Head of caudate nucleus (tissue), 42 donors: ENCODE measurements at regions not wholly inside any gene's neighbourhood (a gene's known extent, or its start where the extent isn't known, plus 50 kb on each side); places are given as distances from the start of the nearest gene placed in this dataset.
"Not testable (repeated sequence)": the region's sequence is repeated elsewhere in the genome, so short reads cannot be mapped to it uniquely, and the experiment has no call there.

Experiments used
- DNase-seq, 42 donors: peaks; one replicate each; pipeline versions ENCODE4 v3.0.0 to v3.0.0-alpha.2; 2020 to 2021; ENCODE audit warnings: mixed read lengths in 7 of 42
- intact Hi-C: fragments of 100-400 bp; cut with DNase I; formaldehyde crosslinking; loops from one replicate; pipeline ENCODE4 v1.15.0; 2022

GRCh38 chr6:81002126-81002525 lies 750.4 kb downstream of the TENT5A start:
- DNase-seq: no peak
- intact Hi-C loops: no loop called here

- DNase-seq: no peak
- intact Hi-C loops: no loop called here
Observed at GRCh38 chr6:80991316-80991715, 761.2 kb downstream of the TENT5A start.

GRCh38 chr6:80988892-80989291 lies 763.6 kb downstream of the TENT5A start:
- intact Hi-C loops: no loop called here
- no peak for DNase-seq

GRCh38 chr6:80988286-80988685 lies 764.2 kb downstream of the TENT5A start:
- intact Hi-C loops: no loop called here
- no peak for DNase-seq

GRCh38 chr6:80981226-80981625 lies 771.3 kb downstream of the TENT5A start:
- DNase-seq, intact Hi-C loops: not testable (repeated sequence)

GRCh38 chr6:80976336-80976735 lies 776.1 kb downstream of the TENT5A start:
- intact Hi-C loops: no loop called here
- no peak for DNase-seq

- intact Hi-C loops: no loop called here
- DNase-seq: no peak
Observed at GRCh38 chr6:80974579-80974978, 777.9 kb downstream of the TENT5A start.

GRCh38 chr6:80969439-80969838 lies 783.0 kb downstream of the TENT5A start:
- DNase-seq: no peak
- intact Hi-C loops: no loop called here

GRCh38 chr6:80967609-80968008 lies 784.9 kb downstream of the TENT5A start:
- intact Hi-C loops: no loop called here
- DNase-seq: no peak

- intact Hi-C loops: no loop called here
- DNase-seq: no peak
Observed at GRCh38 chr6:80962382-80962781, 790.1 kb downstream of the TENT5A start.

GRCh38 chr6:80961166-80961565 lies 791.3 kb downstream of the TENT5A start:
- intact Hi-C loops: no loop called here
- no peak for DNase-seq

- DNase-seq: no peak
- intact Hi-C loops: no loop called here
Observed at GRCh38 chr6:80959034-80959433, 793.4 kb downstream of the TENT5A start.

- intact Hi-C loops: no loop called here
- no peak for DNase-seq
Observed at GRCh38 chr6:80956898-80957297, 795.6 kb downstream of the TENT5A start.

GRCh38 chr6:80952479-80952878 lies 800.0 kb downstream of the TENT5A start:
- DNase-seq, intact Hi-C loops: not testable (repeated sequence)

- DNase-seq: no peak
- intact Hi-C loops: no loop called here
Observed at GRCh38 chr6:80946402-80946801, 806.1 kb downstream of the TENT5A start.

GRCh38 chr6:80942911-80943310 lies 809.6 kb downstream of the TENT5A start:
- DNase-seq: no peak
- intact Hi-C loops: no loop called here

GRCh38 chr6:80940976-80941375 lies 811.5 kb downstream of the TENT5A start:
- intact Hi-C loops: no loop called here
- no peak for DNase-seq

- no peak for DNase-seq
- intact Hi-C loops: no loop called here
Observed at GRCh38 chr6:80940571-80940970, 811.9 kb downstream of the TENT5A start.

- intact Hi-C loops: no loop called here
- DNase-seq: no peak
Observed at GRCh38 chr6:80939898-80940297, 812.6 kb downstream of the TENT5A start.

- DNase-seq: no peak
- intact Hi-C loops: no loop called here
Observed at GRCh38 chr6:80939480-80939879, 813.0 kb downstream of the TENT5A start.

GRCh38 chr6:80938131-80938530 lies 814.4 kb downstream of the TENT5A start:
- no peak for DNase-seq
- intact Hi-C loops: no loop called here

GRCh38 chr6:80932359-80932758 lies 820.1 kb downstream of the TENT5A start:
- no peak for DNase-seq
- intact Hi-C loops: no loop called here
